Fibroblast of villous mesenchyme (primary cell): ENCODE measurements at regions not wholly inside any gene's neighbourhood (a gene's known extent, or its start where the extent isn't known, plus 50 kb on each side); places are given as distances from the start of the nearest gene placed in this dataset.

Experiments used
- DNase-seq: peaks from one replicate; pipeline ENCODE4 v3.0.0-alpha.2; 2010; ENCODE audit warnings: low read depth
- H3K4me3 ChIP-seq: 2 replicates; pipeline ENCODE4 v1.5.1; 2011; ENCODE audit warnings: low read depth, mild to moderate bottlenecking, low read length
- TF ChIP-seq, protein P1 (sequence below): IDR thresholded peaks from 2 replicates; pipeline ENCODE4 v1.5.1; 2012; ENCODE audit warnings: low read depth, mild to moderate bottlenecking, low read length; ENCODE audit not compliant: insufficient read depth

- TF ChIP-seq, protein P1, sequence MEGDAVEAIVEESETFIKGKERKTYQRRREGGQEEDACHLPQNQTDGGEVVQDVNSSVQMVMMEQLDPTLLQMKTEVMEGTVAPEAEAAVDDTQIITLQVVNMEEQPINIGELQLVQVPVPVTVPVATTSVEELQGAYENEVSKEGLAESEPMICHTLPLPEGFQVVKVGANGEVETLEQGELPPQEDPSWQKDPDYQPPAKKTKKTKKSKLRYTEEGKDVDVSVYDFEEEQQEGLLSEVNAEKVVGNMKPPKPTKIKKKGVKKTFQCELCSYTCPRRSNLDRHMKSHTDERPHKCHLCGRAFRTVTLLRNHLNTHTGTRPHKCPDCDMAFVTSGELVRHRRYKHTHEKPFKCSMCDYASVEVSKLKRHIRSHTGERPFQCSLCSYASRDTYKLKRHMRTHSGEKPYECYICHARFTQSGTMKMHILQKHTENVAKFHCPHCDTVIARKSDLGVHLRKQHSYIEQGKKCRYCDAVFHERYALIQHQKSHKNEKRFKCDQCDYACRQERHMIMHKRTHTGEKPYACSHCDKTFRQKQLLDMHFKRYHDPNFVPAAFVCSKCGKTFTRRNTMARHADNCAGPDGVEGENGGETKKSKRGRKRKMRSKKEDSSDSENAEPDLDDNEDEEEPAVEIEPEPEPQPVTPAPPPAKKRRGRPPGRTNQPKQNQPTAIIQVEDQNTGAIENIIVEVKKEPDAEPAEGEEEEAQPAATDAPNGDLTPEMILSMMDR: no peak
- no peak for DNase-seq
- H3K4me3 ChIP-seq: no peak overlapping the region
Observed at GRCh38 chr4:66589183-66589582, 918.9 kb upstream of the EPHA5 start.

- DNase-seq: no peak
- no peak overlapping the region for H3K4me3 ChIP-seq
- TF ChIP-seq, protein P1: no peak
Observed at GRCh38 chr4:66585767-66586166, 915.5 kb upstream of the EPHA5 start.

- H3K4me3 ChIP-seq: no peak overlapping the region
- TF ChIP-seq, protein P1: no peak
- no peak for DNase-seq
Observed at GRCh38 chr4:66577922-66578321, 907.6 kb upstream of the EPHA5 start.

DNA sequence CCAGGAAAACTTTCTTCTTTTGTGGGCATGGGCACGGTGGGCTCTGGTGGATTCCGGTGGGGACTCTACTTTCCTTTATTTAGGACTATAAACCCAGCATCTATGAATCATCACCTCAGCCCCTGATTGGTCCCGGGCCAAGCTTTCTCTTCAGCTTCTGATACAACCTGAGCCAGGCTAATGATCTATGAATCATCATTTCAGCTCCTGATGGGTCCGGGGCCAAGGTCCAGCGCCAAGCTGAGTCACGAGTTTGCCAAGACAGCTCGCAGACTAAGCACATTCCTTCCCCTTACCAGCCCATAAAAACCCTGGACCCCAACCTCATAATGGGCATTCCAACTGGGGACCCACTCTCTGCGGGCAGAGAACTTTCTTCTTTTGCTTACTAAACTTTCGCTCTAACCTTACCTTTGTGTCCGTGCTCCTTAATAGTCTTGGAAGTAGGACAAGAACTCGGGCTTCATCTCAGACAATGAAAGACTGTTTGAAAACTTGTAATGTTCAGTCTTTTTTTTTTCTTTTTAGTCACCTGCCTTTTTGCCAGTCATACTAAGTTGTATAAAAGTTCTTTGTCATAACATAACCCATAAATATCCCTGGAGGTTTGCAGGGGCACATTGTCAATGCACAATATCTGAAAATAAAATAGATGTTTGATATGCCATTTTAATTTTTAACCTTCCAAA, 904.9 kb upstream of the EPHA5 start:
- peak; percentile 21 for DNase-seq
- no peak overlapping the region for H3K4me3 ChIP-seq
- TF ChIP-seq, protein P1: no peak

- H3K4me3 ChIP-seq: no peak overlapping the region
- TF ChIP-seq, protein P1: no peak
- peak; percentile 27 for DNase-seq
Observed at GRCh38 chr4:66574145-66574978, 904.1 kb upstream of the EPHA5 start.

GRCh38 chr4:66572949-66573348, 902.7 kb upstream of the EPHA5 start:
- TF ChIP-seq, protein P1: no peak
- no peak overlapping the region for H3K4me3 ChIP-seq
- DNase-seq: no peak
